ENCODE measurements at regions not wholly inside any gene's neighbourhood (a gene's known extent, or its start where the extent isn't known, plus 50 kb on each side); places are given as distances from the start of the nearest gene placed in this dataset.

DNA sequence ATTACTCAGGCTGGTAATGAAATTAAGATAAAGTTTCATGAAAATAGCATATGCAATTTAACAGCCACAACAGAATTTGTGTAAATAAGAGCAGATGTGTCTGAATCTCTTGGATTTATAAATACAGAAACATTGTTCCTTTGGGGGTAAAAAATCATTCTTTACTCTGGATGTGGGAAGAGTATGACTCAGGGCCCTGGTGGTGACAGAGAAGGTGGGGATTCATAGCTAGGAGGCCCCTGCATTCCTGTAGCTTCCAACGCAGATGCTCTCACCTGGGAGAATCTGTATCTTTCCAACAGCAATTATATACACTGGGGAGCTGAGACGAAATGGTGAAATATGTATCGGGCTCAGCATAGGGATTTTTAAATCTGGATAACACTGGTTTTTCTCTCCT is 167.6 kb upstream of the CADPS start:
- DNase-seq (ENCODE audit: low read depth in 1 of 2, low spot score in 1 of 2), result no peak

DNA sequence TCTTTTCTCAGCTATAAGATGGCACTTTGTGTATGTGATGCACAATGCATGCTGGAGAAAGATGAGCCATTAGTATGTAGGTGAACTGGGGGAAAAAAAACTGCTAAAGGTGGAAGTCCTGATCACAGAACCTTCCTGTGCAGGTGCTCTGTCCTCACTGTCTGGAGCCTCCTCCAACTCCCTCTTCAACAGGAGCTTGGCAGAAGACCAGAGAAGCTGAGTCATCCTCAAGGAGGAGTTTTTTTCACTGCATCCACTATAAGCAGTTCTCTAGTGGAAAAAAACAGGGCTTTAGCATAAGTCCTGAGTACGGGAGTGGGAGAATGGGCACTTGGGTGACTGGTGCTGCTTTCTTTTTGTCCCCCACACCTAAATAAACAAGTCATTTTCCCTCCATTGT is 168.4 kb upstream of the CADPS start:
- no peak for DNase-seq (ENCODE audit: low read depth in 1 of 2, low spot score in 1 of 2)

DNA sequence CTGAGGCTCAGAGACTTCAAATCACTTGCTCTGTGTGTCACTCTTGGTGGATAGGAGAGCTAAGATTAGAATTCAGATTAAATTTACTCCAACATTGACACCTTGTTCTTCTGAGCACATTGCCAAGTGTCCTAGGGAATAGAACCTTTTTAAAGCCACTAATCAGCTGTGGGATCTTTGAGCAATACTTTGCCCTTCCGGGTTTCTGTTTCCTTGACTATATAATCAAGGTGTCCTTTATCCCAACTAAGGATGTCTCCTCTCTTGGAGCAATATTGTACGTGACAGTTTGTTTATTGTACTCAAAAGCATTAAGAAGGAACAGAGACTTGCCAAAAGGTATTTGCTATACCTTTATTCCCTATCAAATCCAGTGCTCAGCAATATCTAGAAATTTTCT is 170.9 kb upstream of the CADPS start:
- DNase-seq (ENCODE audit: low read depth in 1 of 2, low spot score in 1 of 2), result no peak

DNA sequence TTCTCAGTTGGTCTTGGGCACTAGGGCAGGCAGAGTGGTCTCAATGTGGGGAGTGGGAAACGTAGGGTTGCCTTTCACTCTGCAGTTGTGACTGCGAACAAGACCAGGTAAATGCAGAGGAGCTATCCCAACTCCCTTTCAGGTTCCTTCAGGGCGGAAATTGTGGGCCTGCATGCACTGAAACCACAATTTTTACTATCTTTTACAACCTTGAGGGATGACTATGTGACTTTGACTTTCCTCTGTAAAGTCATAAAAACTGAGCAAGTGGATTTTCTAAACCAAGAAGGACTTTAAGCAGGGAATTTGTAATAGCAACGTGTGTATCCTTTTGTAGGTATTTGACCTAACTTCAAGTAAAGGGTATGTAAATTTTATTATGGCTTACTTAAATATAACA is 171.4 kb upstream of the CADPS start:
- DNase-seq (ENCODE audit: low read depth in 1 of 2, low spot score in 1 of 2), result no peak

DNA sequence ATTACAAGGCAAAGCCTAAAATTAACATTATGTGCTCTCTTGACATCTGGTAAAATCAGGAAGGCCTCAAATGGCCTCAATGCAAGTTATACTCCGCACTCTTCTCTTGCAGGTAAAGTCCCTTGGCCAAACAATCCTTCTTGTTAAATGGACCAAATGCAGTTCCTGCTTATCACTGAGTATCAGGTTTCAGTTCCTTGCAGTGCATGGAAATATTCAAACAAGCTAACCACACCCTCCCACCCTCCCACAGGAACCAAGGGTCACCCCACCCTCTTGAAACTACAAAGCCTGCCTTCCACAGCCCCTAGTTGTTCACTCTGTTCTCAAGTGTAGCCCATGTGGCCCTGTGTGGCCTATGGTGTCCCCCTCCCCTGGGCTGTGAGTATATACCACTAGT is 171.9 kb upstream of the CADPS start:
- DNase-seq (ENCODE audit: low read depth in 1 of 2, low spot score in 1 of 2), result no peak

DNA sequence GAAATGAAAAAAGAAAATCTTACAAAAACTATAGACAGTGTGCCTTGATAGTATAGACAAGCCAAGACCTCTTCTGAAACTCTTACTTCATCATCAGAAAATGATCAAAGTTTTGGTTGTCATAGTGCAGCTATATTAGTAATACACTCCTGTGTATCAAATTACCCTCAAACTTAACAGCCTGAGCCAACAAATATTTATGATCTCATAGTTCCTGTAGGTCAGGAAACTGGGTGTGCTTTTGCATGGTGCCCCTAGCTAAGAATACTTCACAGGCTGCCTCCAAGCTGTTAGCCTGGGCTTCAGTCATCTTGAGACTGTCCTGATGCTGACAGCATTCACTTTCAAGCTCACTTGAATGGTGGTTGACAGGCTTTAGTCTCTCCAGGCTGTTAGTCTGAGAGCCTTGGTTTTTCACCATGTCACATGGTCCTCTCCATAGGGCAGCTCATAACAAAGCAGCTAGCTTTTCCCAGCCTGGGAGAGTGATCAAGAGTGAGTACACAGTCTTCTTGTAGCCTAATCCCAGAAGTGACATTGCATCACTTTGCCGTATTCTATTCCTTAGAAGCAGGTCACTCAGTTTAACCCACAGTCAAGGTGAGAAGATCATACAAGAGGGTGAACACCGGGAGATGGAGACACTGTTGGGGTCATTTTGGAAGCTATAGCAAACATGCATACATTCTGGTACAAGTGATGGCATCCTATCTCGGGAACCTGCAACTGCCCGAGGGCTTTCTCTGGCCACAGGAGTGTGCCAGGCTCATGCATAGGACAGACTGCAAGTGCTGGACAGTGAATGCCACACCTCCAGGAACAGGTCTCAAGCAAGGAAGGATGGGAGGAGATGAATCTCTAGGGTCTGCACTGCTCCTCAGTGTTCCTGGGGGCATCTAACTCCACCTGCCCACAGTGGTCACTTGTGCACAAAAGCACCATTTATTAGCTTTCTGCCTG is 173.4 kb upstream of the CADPS start:
- DNase-seq (ENCODE audit: low read depth in 1 of 2, low spot score in 1 of 2), result no peak

DNA sequence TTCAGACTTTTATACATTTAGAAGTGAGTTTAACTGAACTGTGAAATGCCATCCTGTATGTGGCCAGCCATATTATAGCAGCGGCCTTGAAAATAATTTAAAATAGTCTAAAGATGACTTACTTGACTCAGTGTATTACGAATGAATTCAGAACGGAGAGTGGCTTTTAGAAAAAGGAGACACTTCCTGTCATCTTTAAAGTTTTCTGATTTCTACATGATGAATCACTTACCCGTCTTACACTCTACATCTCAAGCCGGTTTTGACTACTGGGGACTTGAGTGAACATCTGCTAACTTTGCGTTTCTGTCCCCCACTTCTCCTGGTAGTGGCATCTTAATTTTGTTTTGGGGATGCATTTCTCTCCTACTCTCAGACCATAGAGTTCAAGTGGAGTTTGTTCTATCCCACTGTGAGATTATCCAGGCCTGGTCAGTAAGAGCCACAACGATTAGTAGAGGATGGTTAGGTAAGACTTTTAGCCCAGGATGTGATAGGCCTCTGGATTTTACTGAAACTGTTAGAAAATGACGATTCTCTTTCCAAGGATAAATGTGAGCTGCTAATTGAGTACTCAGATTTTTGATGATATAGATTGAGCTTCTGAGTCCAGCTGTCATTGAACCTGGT is 175.4 kb upstream of the CADPS start:
- DNase-seq (ENCODE audit: low read depth in 1 of 2, low spot score in 1 of 2), result no peak

DNA sequence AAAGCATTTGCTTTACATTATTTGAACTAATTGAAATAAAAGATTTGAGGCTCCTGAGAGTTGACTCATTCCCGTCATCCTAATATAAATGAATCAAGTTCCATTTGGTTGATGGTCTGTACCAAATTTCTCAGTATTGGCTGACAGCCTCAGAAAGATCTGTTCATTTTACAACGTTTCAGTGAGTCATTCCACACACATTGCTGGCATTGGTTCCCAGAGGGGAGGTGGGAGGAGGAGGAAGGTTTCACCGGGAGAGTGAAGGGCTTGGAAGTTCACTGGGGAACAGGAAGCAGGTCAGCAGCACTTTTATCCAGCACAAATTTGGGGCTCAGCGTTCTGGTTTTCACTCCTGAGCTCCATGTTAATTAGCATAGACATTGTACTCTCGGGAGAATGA is 176.7 kb upstream of the CADPS start:
- DNase-seq (ENCODE audit: low read depth in 1 of 2, low spot score in 1 of 2), result no peak

DNA sequence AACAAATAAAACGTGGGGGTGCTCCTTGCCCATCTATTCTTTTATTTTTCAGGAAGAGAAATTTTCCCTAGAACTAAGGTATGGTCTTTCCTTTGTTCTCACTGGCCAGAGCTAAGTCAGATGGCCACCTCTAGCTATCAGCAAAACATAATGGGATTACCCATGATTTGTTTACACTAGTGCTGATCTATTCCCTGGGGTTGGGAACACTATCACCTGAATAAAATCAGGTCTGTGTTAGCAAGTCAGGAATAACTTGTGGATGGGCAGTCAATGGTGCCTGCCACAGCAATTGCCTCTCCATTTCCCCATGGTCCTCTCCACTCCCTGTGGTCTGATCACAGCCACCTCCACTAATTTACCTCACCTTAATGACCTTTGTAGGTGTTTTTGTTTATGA is 181.7 kb upstream of the CADPS start:
- DNase-seq (ENCODE audit: low read depth in 1 of 2, low spot score in 1 of 2), result no peak

DNA sequence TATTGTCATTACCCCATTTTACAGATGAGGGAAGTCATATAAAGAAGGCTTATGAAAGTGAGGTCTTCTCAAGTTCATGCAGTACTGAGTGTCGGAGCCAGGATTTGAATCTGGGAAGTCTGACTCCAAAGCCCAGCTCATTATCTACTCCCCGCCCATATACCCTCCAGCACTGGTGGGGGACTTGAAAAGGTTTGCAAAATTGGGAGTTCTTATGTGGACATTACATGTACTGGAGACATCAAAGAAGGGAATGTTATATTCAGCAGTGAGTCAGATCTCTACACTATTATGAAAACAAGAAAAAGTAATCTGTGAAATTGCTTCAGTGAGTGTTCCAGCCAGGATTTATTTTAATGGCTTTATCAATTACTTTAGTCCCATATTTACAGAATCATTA is 185.2 kb upstream of the CADPS start:
- DNase-seq (ENCODE audit: low read depth in 1 of 2, low spot score in 1 of 2), result no peak

DNA sequence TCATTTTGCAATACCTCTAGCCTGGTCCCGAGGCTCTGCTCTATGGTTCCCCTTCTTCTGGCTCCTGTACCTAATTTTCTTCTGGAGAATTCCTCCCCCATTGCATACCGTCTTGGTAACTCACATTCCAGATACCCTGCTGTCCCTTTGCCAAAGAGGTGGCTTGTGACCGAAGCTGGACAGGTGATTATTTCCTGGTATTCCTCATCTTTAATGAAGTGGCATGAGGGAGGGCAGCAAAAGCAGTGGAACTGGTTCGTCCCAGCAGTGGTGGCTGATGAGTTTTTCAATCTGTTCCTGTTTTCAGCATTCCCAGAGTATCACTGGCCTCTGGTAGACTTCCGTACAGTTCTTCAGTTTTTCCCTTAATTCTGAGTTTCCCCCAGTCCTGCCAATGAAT is 186.2 kb upstream of the CADPS start:
- no peak for DNase-seq (ENCODE audit: low read depth in 1 of 2, low spot score in 1 of 2)

DNA sequence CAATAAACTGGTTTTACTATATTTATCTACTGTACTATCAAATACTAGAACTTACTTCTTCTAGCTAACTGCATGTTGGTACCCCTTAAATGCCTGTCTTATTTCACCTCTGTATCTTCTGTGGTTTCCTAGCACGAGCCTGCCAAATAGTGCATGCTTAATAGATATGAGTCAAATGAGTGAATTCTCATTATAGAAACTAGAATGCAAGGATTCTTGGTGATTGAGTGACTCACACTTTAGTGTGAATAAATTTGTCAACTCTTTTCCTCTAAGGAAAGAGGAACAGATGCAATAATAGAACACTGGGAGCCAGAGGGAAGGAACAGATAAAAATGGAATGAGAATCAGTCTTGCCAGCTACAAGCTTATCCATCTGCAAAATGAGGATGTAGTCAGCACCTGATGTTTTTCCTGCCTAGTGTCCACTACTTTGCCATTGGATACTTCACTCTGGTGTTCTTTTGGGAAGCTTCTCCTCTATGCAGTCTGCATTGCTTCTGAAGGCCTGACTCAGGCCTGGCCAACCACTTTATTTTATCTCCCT is 189.1 kb upstream of the CADPS start:
- no peak for DNase-seq (ENCODE audit: low read depth in 1 of 2, low spot score in 1 of 2)

DNA sequence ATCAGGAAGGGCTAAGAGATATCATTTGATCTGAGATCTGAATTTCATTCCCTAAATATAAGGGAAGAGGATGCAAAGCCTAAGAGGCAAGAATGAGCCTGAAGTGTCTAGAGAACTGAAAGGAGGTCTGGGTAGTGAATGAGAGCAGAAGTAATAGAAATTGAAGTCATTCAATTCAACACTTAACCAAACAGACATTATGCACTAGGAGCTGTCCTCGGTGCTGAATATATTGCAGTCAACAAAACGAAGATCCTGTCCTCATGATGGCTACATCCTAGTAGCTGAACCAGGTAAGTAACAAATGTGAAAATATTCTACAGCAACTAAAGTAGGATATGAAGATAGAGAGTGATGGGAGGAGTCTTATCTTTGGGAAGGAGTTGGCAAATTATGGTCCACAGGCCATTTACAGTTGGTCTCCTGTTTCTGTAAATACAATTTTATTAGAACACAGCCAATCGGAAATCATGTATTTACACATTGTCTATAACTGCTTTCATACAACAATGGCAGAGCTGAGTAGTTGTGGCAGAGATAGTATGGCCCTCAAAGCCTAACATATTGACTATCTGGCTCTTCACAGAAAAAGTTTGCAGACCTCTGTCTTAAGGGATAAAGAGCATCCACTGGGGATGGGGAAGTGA is 192.9 kb upstream of the CADPS start:
- DNase-seq (ENCODE audit: low read depth in 1 of 2, low spot score in 1 of 2), result no peak

DNA sequence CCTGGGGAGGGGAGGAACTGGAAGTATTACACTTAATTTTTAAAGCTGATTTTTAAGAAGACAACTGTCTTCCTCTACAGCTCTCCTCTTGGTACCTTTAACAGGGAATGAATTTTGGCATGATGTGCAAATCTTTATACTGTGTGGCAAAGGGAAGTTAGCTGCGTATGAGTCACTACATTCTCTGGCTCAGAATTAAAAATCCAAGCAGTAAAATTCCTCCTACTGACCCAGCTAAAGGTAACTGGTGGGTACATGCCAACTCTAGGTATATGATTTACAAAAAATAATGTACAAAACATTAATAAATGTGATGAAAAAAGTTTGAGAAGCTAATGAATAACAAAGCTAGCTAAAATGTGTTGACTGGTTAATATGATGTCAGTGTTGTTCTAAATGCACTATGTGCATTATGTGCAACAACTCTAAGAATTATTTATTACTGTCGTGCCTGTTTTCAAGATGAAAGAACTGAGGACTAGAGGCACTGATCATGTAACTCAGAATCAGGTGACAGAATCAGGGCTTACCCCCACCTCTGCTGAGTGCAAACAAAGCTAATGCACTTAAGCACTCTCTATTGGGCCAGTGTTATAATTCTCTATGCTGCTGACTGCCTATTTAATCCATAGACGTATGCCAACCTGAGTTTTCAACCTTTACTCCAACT is 194.7 kb upstream of the CADPS start:
- DNase-seq (ENCODE audit: low read depth in 1 of 2, low spot score in 1 of 2), result no peak

DNA sequence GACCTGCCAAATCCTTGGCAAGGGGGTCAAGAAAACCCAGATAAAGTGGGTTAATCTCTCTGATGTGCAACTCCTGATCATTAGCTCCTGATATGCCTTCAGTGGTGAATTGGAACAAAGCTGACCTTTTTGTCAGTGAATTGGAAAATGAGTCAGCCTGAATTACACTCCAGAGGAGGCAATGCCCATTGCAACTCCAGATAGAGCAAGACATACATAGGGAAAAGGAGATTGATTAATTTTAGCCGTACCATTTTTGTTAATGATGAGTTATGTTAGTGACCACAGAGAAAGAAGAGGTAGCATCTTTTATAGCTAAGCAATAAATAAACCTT is 195.2 kb upstream of the CADPS start:
- no peak for DNase-seq (ENCODE audit: low read depth in 1 of 2, low spot score in 1 of 2)

DNA sequence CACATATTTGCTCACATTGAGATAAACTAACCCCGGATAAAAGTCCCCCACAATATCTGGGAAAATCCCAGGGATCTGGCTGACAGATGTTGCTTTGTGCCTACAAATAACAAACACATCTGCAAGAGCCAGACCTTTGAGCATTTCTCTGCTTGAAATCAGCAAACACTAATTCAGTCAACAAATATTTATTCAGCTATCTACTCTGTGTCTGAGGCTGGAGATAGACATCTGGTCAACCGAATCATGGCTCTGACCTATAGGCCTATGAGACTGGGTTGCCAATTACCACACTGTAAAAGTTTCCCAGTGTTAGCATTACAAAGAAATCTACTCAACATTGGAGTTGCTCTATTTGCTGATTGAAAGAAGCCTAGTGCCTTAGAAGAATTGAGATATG is 201.1 kb upstream of the CADPS start:
- no peak for DNase-seq (ENCODE audit: low read depth in 1 of 2, low spot score in 1 of 2)

DNA sequence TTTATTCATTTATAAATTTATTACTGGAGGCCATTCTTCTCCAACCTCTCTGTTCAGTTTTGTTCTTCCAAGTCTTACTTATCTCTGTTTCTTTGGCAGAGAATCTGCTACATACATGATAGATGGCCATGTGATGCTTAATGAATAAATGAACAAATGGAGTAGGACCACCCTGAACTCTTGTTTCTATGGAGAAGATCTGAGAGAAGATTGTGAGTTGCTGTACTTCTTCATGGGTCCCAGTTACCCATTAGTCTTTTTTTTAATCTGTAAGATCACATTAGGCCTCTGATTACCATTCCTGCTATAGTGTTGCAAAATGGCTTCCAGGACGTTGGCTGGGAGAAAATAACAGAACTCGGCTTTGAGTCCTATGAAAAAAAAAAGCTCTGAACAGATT is 191.9 kb upstream of the SYNPR start:
- DNase-seq (ENCODE audit: low read depth in 1 of 2, low spot score in 1 of 2), result no peak

DNA sequence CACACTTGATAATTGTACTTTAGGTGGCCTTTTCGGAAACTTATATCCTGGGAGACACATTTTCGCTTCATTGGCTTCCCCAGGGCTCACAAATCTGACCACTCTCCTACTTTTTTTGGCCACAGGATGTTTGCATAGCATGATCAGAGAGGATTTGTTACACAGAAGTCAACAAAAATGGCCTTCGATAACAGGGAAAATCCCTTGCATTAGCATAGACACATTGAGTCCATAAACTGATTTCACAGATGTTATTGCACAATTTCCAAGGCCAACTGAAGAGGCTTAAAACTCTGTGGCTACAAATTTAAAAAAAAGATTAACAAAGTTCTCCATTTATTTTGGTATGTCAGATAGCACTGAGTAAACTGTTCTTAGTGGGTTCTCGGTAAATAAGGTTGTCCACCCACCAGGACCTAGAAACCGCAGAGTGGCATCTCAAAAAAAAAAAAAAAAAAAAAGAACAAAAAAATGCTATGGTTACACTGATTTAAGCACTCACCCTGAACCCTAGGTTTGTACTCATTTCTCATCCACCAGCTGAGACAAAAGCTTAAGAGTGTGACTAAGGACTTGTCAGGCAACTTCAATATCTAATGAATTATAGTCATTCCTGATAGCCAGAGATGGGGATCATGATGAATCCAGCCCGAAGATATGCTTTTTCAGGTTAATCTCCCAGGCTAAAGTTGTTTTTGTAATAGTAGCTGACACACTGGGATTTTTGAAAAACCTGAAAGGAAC is 188.9 kb upstream of the SYNPR start:
- no peak for DNase-seq (ENCODE audit: low read depth in 1 of 2, low spot score in 1 of 2)

DNA sequence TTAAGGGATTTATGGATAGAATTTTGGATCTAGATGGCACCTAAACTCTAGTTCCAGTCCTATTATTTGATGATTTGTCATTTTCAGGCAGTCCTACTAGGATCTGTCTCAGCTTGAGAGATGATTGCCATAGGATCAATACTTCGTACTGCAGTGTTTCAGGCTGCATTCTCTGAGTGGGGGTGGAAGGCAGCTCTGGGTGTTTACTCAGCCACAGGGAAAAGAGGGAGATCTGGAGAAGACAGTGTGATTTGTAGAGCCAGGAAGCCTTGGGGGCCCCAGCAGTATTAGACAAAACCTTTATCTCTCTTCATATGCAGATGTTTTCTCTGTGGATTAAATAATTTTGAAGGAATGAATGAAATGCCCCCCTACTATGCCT is 188.4 kb upstream of the SYNPR start:
- no peak for DNase-seq (ENCODE audit: low read depth in 1 of 2, low spot score in 1 of 2)

DNA sequence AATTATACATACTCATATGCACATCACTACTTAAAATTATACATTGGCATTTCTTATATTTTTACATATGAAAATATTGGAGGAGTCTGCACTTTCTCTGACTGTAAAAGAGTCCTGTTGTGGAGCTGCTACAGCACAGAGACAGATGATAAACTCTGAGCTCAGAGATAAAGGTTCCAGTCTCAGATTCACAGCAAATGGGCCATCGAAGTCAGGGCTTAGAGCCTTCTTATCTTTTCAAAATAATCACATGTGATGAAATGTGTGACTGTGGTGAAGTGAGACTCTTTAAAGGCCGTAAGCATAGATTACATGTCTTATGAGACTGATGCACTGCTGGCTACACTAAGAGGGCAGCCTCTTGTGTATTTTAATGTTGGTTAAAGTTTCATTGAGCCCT is 187.5 kb upstream of the SYNPR start:
- no peak for DNase-seq (ENCODE audit: low read depth in 1 of 2, low spot score in 1 of 2)

DNA sequence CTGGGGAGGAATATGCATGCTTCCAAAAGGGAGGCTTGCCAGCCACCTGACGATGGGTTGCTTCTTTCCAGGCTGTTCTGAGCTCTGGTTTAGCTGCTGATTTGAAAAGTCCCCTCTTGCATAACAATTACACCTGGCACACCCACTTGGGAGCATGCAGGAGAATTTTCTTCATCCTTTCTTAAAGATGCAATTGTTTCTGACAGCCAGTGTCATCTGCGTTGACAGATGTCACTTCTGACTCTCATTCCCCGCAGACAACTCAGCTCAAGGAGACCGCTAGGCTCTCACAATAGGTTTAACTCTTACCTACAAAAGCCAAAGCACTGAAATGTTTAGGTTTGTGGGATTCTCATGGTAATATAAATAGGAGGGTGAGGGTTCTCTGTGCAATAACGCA is 185.6 kb upstream of the SYNPR start:
- DNase-seq (ENCODE audit: low read depth in 1 of 2, low spot score in 1 of 2), result no peak
